ENCODE measurements at regions not wholly inside any gene's neighbourhood (a gene's known extent, or its start where the extent isn't known, plus 50 kb on each side); places are given as distances from the start of the nearest gene placed in this dataset.

DNA sequence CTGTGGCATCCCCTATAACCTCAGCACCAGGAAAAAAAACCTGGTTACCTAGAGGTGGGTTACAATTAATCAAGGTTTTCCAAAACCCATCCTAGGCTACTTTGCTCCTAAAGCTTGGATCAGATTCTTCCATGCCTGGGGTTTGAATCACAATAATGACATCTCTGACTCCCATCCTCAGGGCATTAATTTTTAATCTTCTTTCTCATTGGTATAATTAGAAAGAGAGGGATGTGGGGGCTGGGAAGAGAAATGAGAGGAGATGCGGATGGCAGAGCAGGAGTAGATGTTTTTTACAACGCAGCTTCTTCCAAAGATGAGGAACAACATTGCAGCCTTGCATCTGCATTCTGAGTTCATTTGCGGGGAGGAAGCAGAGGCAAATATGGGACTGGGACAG lies 117.2 kb upstream of the E2F8 start:
- no peak for TF ChIP-seq YY1 (IDR thresholded peaks at IDR 0.05; ENCODE audit: low read depth)
- no peak for TF ChIP-seq TCF12 (IDR thresholded peaks at IDR 0.05; ENCODE audit: low read depth)
- TF ChIP-seq FOXM1 (IDR thresholded peaks at IDR 0.05; ENCODE audit: borderline replicate concordance, low read depth), result no peak
- no peak for TF ChIP-seq CEBPB (IDR thresholded peaks at IDR 0.05)
- TF ChIP-seq EP300 (IDR thresholded peaks at IDR 0.05; ENCODE audit: borderline replicate concordance), result no peak
- no peak for TF ChIP-seq ZBTB7A (IDR thresholded peaks at IDR 0.05; ENCODE audit: low read depth)
- TF ChIP-seq RAD21 (IDR thresholded peaks at IDR 0.05; ENCODE audit: low read depth), result no peak

DNA sequence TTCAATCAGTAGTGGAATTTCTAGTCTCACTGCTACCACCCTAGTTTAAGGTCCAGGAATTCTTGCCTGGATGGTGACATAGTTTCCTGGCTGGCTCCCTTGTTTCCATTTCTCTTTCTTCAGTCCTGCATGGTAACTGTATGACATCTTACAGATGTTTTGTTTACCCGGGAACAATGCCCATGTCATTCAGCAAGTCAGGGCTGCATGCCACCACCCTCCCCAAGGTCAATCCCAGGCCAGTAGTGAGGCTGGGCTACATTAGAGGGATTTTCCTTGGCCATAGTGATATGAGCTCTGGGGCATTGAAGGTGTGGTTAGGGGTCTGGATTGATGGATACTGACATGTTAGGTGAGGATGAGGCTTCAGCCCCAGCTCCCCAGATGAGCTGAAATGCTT lies 114.9 kb upstream of the E2F8 start:
- TF ChIP-seq RAD21 (IDR thresholded peaks at IDR 0.05; ENCODE audit: low read depth) (no peak), TAF1 (IDR thresholded peaks at IDR 0.05; ENCODE audit: low read depth) (no peak), TCF12 (IDR thresholded peaks at IDR 0.05; ENCODE audit: low read depth) (no peak), EP300 (IDR thresholded peaks at IDR 0.05; ENCODE audit: borderline replicate concordance) (no peak), FOXM1 (IDR thresholded peaks at IDR 0.05; ENCODE audit: borderline replicate concordance, low read depth) (no peak), EGR1 (IDR thresholded peaks at IDR 0.05) (no peak), YY1 (IDR thresholded peaks at IDR 0.05; ENCODE audit: low read depth) (no peak), ZBTB7A (IDR thresholded peaks at IDR 0.05; ENCODE audit: low read depth) (no peak), CEBPB (IDR thresholded peaks at IDR 0.05) (no peak), CREB1 (IDR thresholded peaks at IDR 0.05; ENCODE audit: low read depth) (no peak), TEAD4 (IDR thresholded peaks at IDR 0.05) (no peak), NFIC (IDR thresholded peaks at IDR 0.05) (no peak)
- TF ChIP-seq, protein P1, sequence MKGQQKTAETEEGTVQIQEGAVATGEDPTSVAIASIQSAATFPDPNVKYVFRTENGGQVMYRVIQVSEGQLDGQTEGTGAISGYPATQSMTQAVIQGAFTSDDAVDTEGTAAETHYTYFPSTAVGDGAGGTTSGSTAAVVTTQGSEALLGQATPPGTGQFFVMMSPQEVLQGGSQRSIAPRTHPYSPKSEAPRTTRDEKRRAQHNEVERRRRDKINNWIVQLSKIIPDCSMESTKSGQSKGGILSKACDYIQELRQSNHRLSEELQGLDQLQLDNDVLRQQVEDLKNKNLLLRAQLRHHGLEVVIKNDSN (IDR thresholded peaks at IDR 0.05), result no peak
- TF ChIP-seq, protein P2, sequence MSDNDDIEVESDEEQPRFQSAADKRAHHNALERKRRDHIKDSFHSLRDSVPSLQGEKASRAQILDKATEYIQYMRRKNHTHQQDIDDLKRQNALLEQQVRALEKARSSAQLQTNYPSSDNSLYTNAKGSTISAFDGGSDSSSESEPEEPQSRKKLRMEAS (IDR thresholded peaks at IDR 0.05), result no peak
- TF ChIP-seq, protein P3, sequence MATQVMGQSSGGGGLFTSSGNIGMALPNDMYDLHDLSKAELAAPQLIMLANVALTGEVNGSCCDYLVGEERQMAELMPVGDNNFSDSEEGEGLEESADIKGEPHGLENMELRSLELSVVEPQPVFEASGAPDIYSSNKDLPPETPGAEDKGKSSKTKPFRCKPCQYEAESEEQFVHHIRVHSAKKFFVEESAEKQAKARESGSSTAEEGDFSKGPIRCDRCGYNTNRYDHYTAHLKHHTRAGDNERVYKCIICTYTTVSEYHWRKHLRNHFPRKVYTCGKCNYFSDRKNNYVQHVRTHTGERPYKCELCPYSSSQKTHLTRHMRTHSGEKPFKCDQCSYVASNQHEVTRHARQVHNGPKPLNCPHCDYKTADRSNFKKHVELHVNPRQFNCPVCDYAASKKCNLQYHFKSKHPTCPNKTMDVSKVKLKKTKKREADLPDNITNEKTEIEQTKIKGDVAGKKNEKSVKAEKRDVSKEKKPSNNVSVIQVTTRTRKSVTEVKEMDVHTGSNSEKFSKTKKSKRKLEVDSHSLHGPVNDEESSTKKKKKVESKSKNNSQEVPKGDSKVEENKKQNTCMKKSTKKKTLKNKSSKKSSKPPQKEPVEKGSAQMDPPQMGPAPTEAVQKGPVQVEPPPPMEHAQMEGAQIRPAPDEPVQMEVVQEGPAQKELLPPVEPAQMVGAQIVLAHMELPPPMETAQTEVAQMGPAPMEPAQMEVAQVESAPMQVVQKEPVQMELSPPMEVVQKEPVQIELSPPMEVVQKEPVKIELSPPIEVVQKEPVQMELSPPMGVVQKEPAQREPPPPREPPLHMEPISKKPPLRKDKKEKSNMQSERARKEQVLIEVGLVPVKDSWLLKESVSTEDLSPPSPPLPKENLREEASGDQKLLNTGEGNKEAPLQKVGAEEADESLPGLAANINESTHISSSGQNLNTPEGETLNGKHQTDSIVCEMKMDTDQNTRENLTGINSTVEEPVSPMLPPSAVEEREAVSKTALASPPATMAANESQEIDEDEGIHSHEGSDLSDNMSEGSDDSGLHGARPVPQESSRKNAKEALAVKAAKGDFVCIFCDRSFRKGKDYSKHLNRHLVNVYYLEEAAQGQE (IDR thresholded peaks at IDR 0.05; ENCODE audit: low read depth), result no peak

DNA sequence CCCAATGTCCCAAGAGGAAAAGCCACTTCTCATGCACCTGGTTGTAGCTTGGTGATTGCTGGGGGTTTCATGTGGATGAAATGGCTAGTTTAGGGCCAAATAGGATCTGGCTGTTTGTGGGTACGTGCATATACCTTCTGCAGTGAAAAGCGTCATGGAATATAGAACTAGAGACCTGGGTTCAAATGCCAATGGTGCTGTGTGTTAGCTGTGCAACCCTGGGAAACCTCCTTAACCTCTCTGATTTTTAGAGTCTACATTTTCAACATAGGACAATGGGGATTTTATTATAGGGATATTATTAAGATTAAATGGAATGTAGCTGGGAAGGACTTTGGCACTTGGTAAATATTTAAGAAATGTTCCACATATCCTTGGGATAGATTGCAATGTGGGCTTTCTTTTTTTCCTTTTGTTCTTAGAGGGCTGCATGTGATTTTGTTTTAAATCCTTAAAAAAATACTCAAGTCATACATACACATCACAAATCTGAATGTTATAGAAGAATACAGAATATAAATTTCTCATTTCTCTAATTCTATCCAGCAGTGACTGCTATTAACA lies 112.6 kb upstream of the E2F8 start:
- no peak for TF ChIP-seq RAD21 (IDR thresholded peaks at IDR 0.05; ENCODE audit: low read depth)
- TF ChIP-seq, protein P2 (IDR thresholded peaks at IDR 0.05), result no peak
- TF ChIP-seq EGR1 (IDR thresholded peaks at IDR 0.05), result no peak
- TF ChIP-seq, protein P1 (IDR thresholded peaks at IDR 0.05), result no peak
- no peak for TF ChIP-seq CREB1 (IDR thresholded peaks at IDR 0.05; ENCODE audit: low read depth)
- no peak for TF ChIP-seq FOXM1 (IDR thresholded peaks at IDR 0.05; ENCODE audit: borderline replicate concordance, low read depth)
- no peak for TF ChIP-seq NFIC (IDR thresholded peaks at IDR 0.05)
- no peak for TF ChIP-seq TCF12 (IDR thresholded peaks at IDR 0.05; ENCODE audit: low read depth)
- no peak for TF ChIP-seq TAF1 (IDR thresholded peaks at IDR 0.05; ENCODE audit: low read depth)
- no peak for TF ChIP-seq ZBTB7A (IDR thresholded peaks at IDR 0.05; ENCODE audit: low read depth)
- no peak for TF ChIP-seq CEBPB (IDR thresholded peaks at IDR 0.05)
- no peak for TF ChIP-seq YY1 (IDR thresholded peaks at IDR 0.05; ENCODE audit: low read depth)
- TF ChIP-seq EP300 (IDR thresholded peaks at IDR 0.05; ENCODE audit: borderline replicate concordance), result no peak
- TF ChIP-seq TEAD4 (IDR thresholded peaks at IDR 0.05), result no peak
- TF ChIP-seq, protein P3 (IDR thresholded peaks at IDR 0.05; ENCODE audit: low read depth), result no peak

DNA sequence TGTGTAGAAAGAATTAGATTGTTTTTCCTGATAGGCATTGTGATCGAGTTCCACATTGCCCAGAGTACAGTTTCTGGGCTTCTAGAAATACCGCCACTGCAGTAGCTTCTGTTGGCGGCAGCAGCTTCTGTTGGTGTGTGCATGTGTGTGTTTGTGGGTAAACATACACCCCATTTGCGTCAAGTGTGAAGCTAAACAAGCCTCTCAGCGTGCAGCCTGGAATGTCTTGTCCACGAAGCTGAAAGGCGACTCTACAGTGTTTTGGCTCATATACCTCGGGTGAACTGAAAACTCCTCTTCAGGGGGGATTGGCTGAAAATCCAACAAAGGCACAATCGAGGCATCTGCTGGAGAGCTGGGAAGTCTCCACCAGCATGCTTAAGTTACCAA lies 112.0 kb upstream of the E2F8 start:
- TF ChIP-seq, protein P3 (IDR thresholded peaks at IDR 0.05; ENCODE audit: low read depth), result no peak
- TF ChIP-seq TEAD4 (IDR thresholded peaks at IDR 0.05) (no peak), FOXM1 (IDR thresholded peaks at IDR 0.05; ENCODE audit: borderline replicate concordance, low read depth) (no peak), ZBTB7A (IDR thresholded peaks at IDR 0.05; ENCODE audit: low read depth) (no peak), RAD21 (IDR thresholded peaks at IDR 0.05; ENCODE audit: low read depth) (no peak), NFIC (IDR thresholded peaks at IDR 0.05) (no peak), TAF1 (IDR thresholded peaks at IDR 0.05; ENCODE audit: low read depth) (no peak), CREB1 (IDR thresholded peaks at IDR 0.05; ENCODE audit: low read depth) (no peak), CEBPB (IDR thresholded peaks at IDR 0.05) (no peak), EP300 (IDR thresholded peaks at IDR 0.05; ENCODE audit: borderline replicate concordance) (no peak), YY1 (IDR thresholded peaks at IDR 0.05; ENCODE audit: low read depth) (no peak), EGR1 (IDR thresholded peaks at IDR 0.05) (no peak), TCF12 (IDR thresholded peaks at IDR 0.05; ENCODE audit: low read depth) (no peak)
- TF ChIP-seq, protein P1 (IDR thresholded peaks at IDR 0.05), result no peak
- TF ChIP-seq, protein P2 (IDR thresholded peaks at IDR 0.05), result no peak

Measured in Ishikawa (cell line).